ENCODE measurements at regions not wholly inside any gene's neighbourhood (a gene's known extent, or its start where the extent isn't known, plus 50 kb on each side); places are given as distances from the start of the nearest gene placed in this dataset.

DNA sequence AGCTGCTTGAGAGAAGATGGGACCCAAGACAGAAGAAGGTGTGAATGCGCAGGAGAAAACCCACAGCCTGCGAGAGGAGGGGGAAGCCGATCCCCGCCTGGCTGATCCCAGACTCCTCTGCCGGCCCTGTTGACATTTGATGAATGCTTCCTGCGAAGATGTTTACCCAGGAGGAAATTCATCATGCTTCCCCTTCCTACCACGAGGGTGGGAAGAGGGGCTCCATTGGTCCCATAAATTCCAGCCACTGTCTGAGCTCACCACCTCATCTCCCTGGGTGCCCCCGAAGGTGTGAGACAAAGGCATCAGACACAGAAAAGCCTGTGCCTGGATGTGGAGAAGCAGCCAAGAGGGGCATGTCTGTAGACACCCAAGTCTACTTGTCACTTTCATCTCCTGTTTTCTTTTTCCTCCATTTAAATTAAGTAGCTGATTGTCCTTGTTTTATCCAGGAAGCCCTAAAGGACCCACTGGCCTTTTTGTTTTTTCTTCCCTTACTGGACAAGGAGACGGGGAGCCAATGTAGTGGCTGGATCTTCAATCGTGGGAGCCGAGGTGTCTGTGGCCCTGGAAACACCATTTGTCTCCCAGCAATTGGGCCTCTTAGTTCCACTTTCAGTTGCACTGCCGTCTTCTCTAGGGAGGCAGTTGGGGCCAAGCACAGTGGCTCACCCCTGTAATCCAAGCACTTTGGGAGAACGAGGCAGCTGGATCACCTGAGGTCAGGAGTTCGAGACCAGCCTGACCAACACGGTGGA, 95.3 kb upstream of the HES1 start:
- no peak overlapping the region for H2BK5ac ChIP-seq (ENCODE audit: low read depth, low read length)
- no peaks in the 10 kb centered on the region for H3K79me1 ChIP-seq (ENCODE audit: low read depth, low read length)
- H4K5ac ChIP-seq (ENCODE audit: insufficient read length, low read depth, low read length) = no peak overlapping the region
- H3K14ac ChIP-seq (ENCODE audit: insufficient read length) = no peak overlapping the region
- no peaks in the 10 kb centered on the region for H4K20me1 ChIP-seq (replicated peaks in 1 of 2; ENCODE audit: control insufficient read depth in 1 of 2, insufficient read depth in 2 of 2, low read length in 2 of 2)
- H3K23ac ChIP-seq (ENCODE audit: insufficient read length) = no peak overlapping the region
- FAIRE-seq = no peak
- no peak overlapping the region for H3K18ac ChIP-seq (ENCODE audit: extremely low read depth, low read length)
- H2BK15ac ChIP-seq (ENCODE audit: low read length) = no peak overlapping the region
- no peaks in the 10 kb centered on the region for H3K4me1 ChIP-seq (replicated peaks in 1 of 4; ENCODE audit: control insufficient read depth in 3 of 4, insufficient read depth in 4 of 4, low read length in 3 of 4)
- no peak overlapping the region for H3K4me2 ChIP-seq (ENCODE audit: insufficient read depth in 1 of 2, low read depth in 2 of 2, low read length in 2 of 2)
- no peak overlapping the region for H3K4ac ChIP-seq (replicated peaks; ENCODE audit: insufficient read length, low read depth, low read length)
- no peak overlapping the region for H2BK12ac ChIP-seq (ENCODE audit: low read depth, low read length)
- H3K27me3 ChIP-seq (replicated peaks in 1 of 4; ENCODE audit: control insufficient read depth in 3 of 4, extremely low read depth in 1 of 4, insufficient read depth in 3 of 4, low read length in 3 of 4) = no peaks in the 10 kb centered on the region
- no peaks in the 10 kb centered on the region for H3K23me2 ChIP-seq (ENCODE audit: low read depth, low read length)
- H3K9me3 ChIP-seq (ENCODE audit: insufficient read depth in 2 of 2, low read depth in 1 of 2, low read length in 1 of 2) = no peaks in the 10 kb centered on the region
- H3K27ac ChIP-seq (ENCODE audit: low read depth, low read length) = no peak overlapping the region
- H2AK5ac ChIP-seq (ENCODE audit: low read depth, low read length) = no peak overlapping the region
- no peak overlapping the region for H3K56ac ChIP-seq (replicated peaks; ENCODE audit: insufficient read length, low read depth, low read length)
- H3K4me3 ChIP-seq (ENCODE audit: extremely low read depth in 1 of 4, insufficient read depth in 2 of 4, low read depth in 3 of 4, low read length in 4 of 4) = no peak overlapping the region
- no peak overlapping the region for H4K8ac ChIP-seq (ENCODE audit: extremely low read depth, insufficient read depth, low read length)
- no peak overlapping the region for H2BK20ac ChIP-seq (ENCODE audit: low read length)
- no peaks in the 10 kb centered on the region for H3K36me3 ChIP-seq (ENCODE audit: control insufficient read depth in 2 of 4, insufficient read depth in 4 of 4, low read length in 3 of 4)
- H4K91ac ChIP-seq (replicated peaks; ENCODE audit: insufficient read length, low read length) = no peak overlapping the region
- H2BK120ac ChIP-seq (replicated peaks; ENCODE audit: low read depth, low read length) = no peak overlapping the region
- 0 out of 2 replicates have a peak overlapping the region, but pooled peaks have one; percentile 55 for H2AFZ ChIP-seq (ENCODE audit: low read length)
- no peak overlapping the region for H3K9ac ChIP-seq (replicated peaks in 1 of 4; ENCODE audit: extremely low read depth in 1 of 4, low read depth in 3 of 4, low read length in 3 of 4)
- CTCF ChIA-PET (ENCODE audit: partially characterized antibody) = no interaction called here
- WGBS, 2 experiments (ENCODE audit: extremely low coverage in 1 of 2, insufficient coverage in 1 of 2, insufficient read length in 1 of 2, insufficient replicate concordance in 2 of 2, low coverage in 1 of 2, low lambda C conversion rate in 2 of 2, missing lambda C conversion rate in 1 of 2) = 85% methylated on average over 14 of the region's 15 CpGs; no CpG with 5 or more reads in 1 of the 2 experiments
- POLR2A ChIA-PET (ENCODE audit: partially characterized antibody) = no interaction called here
- no peaks in the 10 kb centered on the region for H3K79me2 ChIP-seq (ENCODE audit: control insufficient read depth in 1 of 2, insufficient read depth in 2 of 2, low read length in 2 of 2)
- no peak for DNase-seq (ENCODE audit: low read depth in 1 of 2, low spot score in 2 of 2)
- TF ChIP-seq CHD1 (IDR thresholded peaks at IDR 0.05; ENCODE audit: low read depth, low read length) = no peak
- no peak for TF ChIP-seq SIX5 (IDR thresholded peaks at IDR 0.05; ENCODE audit: low read depth, low read length)
- TF ChIP-seq TCF12 (IDR thresholded peaks at IDR 0.05; ENCODE audit: low read depth, low read length) = no peak
- TF ChIP-seq JUND (IDR thresholded peaks at IDR 0.05; ENCODE audit: low read length) = no peak
- no peak for TF ChIP-seq BRCA1 (IDR thresholded peaks at IDR 0.05; ENCODE audit: low read depth, low read length)
- no peak for TF ChIP-seq NRF1 (IDR thresholded peaks at IDR 0.05; ENCODE audit: low read depth, low read length)
- TF ChIP-seq RBBP5 (IDR thresholded peaks at IDR 0.05; ENCODE audit: borderline replicate concordance, low read depth, low read length) = no peak
- no peak for TF ChIP-seq MAFK (IDR thresholded peaks at IDR 0.05; ENCODE audit: low read depth, low read length)
- no peak for TF ChIP-seq SIRT6 (IDR thresholded peaks at IDR 0.05; ENCODE audit: low read length)
- no peak for TF ChIP-seq HDAC2 (IDR thresholded peaks at IDR 0.05; ENCODE audit: borderline replicate concordance in 1 of 2, low read depth in 2 of 2, low read length in 2 of 2)
- TF ChIP-seq CBX5 (IDR thresholded peaks at IDR 0.05; ENCODE audit: low read depth, low read length) = no peak
- TF ChIP-seq RFX5 (IDR thresholded peaks at IDR 0.05; ENCODE audit: borderline replicate concordance, low read depth, low read length) = no peak
- no peak for TF ChIP-seq PHF8 (conservative IDR thresholded peaks at IDR 0.05; ENCODE audit: low read depth, low read length)
- TF ChIP-seq CTBP2 (IDR thresholded peaks at IDR 0.05; ENCODE audit: borderline replicate concordance, insufficient read depth, insufficient read length, low read length) = no peak
- no peak for TF ChIP-seq YY1 (IDR thresholded peaks at IDR 0.05; ENCODE audit: low read depth, low read length)

Measured in H1 (cell line).